ENCODE measurements at regions not wholly inside any gene's neighbourhood (a gene's known extent, or its start where the extent isn't known, plus 50 kb on each side); places are given as distances from the start of the nearest gene placed in this dataset.

- no peak for DNase-seq
Measured at GRCh38 chr18:41206341-41206830, 748.6 kb upstream of the PIK3C3 start.

- DNase-seq: no peak
Measured at GRCh38 chr18:41199212-41199611, 755.8 kb upstream of the PIK3C3 start.

GRCh38 chr18:41197967-41198366, 757.1 kb upstream of the PIK3C3 start:
- DNase-seq: no peak

- DNase-seq: no peak
Measured at GRCh38 chr18:41170346-41170745, 784.7 kb upstream of the PIK3C3 start.

GRCh38 chr18:41165625-41166024, 789.4 kb upstream of the PIK3C3 start:
- no peak for DNase-seq

GRCh38 chr18:41162781-41163180, 792.3 kb upstream of the PIK3C3 start:
- no peak for DNase-seq

- no peak for DNase-seq
Measured at GRCh38 chr18:41162191-41162590, 792.8 kb upstream of the PIK3C3 start.

GRCh38 chr18:41155910-41156851, 798.9 kb upstream of the PIK3C3 start:
- no peak for DNase-seq

GRCh38 chr18:41155025-41155424, 800.0 kb upstream of the PIK3C3 start:
- no peak for DNase-seq

GRCh38 chr18:41153871-41154270, 801.2 kb upstream of the PIK3C3 start:
- no peak for DNase-seq

GRCh38 chr18:41150316-41150715, 804.7 kb upstream of the PIK3C3 start:
- DNase-seq: no peak

GRCh38 chr18:41146301-41146700, 808.7 kb upstream of the PIK3C3 start:
- DNase-seq: no peak

- DNase-seq: no peak
Measured at GRCh38 chr18:41145516-41145915, 809.5 kb upstream of the PIK3C3 start.

- DNase-seq: no peak
Measured at GRCh38 chr18:41144441-41144840, 810.6 kb upstream of the PIK3C3 start.

- DNase-seq: no peak
Measured at GRCh38 chr18:41140506-41140905, 814.5 kb upstream of the PIK3C3 start.

- no peak for DNase-seq
Measured at GRCh38 chr18:41135146-41135545, 819.9 kb upstream of the PIK3C3 start.

- DNase-seq: no peak
Measured at GRCh38 chr18:41134426-41134825, 820.6 kb upstream of the PIK3C3 start.

- no peak for DNase-seq
Measured at GRCh38 chr18:41131050-41131449, 824.0 kb upstream of the PIK3C3 start.

- DNase-seq: no peak
Measured at GRCh38 chr18:41128545-41128944, 826.5 kb upstream of the PIK3C3 start.

- DNase-seq: no peak
Measured at GRCh38 chr18:41128126-41128525, 826.9 kb upstream of the PIK3C3 start.

GRCh38 chr18:41126541-41127235, 828.3 kb upstream of the PIK3C3 start:
- DNase-seq: no peak

- no peak for DNase-seq
Measured at GRCh38 chr18:41121116-41121826, 833.8 kb upstream of the PIK3C3 start.

- no peak for DNase-seq
Measured at GRCh38 chr18:41119031-41119430, 836.0 kb upstream of the PIK3C3 start.
